ENCODE measurements at regions not wholly inside any gene's neighbourhood (a gene's known extent, or its start where the extent isn't known, plus 50 kb on each side); places are given as distances from the start of the nearest gene placed in this dataset.

GRCh38 chr10:78964274-78964951, 104.4 kb upstream of the ZMIZ1 start:
- H3K9me3 ChIP-seq (ENCODE audit: low read depth, low read length, poor library complexity, severe bottlenecking) = no peaks in the 10 kb centered on the region
- TF ChIP-seq EZH2 (IDR thresholded peaks at IDR 0.05; ENCODE audit: borderline replicate concordance, low read depth, low read length, poor library complexity, severe bottlenecking) (no peak), CTCF (conservative IDR thresholded peaks at IDR 0.05; ENCODE audit: low read depth, low read length) (no peak)
- DNase-seq (ENCODE audit: low spot score) = no peak
- no peak overlapping the region for H3K4me3 ChIP-seq (ENCODE audit: low read depth, low read length, poor library complexity, severe bottlenecking)
- ChIA-PET POLR2A (ENCODE audit: low non-redundant PET) (no interaction called here), CTCF (interaction anchor here (0.6 kb wide), 1 partner anchor 9 kb away, joined by 4 read pairs; no protein-coding TSS in a partner anchor)
- H3K27ac ChIP-seq (ENCODE audit: low read depth, low read length, poor library complexity, severe bottlenecking) = no peak overlapping the region
- no peaks in the 10 kb centered on the region for H3K4me1 ChIP-seq (ENCODE audit: insufficient read depth, low read length, poor library complexity, severe bottlenecking)
- intact Hi-C loops (cut with micrococcal nuclease; ENCODE audit: unreplicated experiment) = no loop called here
- H3K36me3 ChIP-seq (ENCODE audit: insufficient read depth, low read length, poor library complexity, severe bottlenecking) = no peaks in the 10 kb centered on the region
- no TSS peak for BruUV-seq (replicated peaks)
- no peaks in the 10 kb centered on the region for H3K27me3 ChIP-seq (replicated peaks; ENCODE audit: insufficient read depth, low read depth, low read length, poor library complexity)

DNA sequence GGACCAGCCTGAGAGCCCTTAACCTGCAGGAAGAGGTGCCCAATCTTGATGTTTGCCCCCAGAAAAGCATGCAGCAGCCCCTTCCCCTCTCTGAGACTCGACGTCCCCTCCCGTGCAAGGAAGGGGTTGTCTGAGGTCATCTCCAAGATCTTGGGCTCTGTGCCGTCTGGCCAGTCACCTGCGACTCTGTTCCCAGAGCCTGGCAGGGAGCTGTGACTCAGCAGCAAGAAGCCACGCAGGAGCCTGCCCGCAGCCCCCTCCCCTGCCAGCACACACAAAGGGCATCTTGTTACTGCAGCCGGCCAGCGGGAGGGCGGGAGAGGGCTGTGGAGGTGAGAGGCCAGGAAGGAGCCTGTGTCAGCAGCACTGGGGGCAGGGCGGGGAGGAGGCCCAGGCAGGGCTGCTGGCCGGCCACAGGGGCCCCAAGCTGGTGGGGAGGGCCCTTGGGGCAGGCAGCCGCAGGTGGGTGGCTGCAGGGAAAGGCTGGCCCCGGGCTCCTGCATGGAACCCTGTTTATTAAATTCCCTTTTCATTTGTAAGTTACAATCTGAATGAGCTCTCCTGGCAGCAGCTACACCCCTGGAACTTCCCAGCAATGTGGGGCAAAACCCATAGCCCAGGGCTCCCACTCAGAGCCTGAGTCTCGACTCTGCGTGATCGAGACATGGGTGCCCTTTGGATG, 103.7 kb upstream of the ZMIZ1 start:
- intact Hi-C loops (cut with micrococcal nuclease; ENCODE audit: unreplicated experiment) = no loop called here
- H3K27me3 ChIP-seq (replicated peaks; ENCODE audit: insufficient read depth, low read depth, low read length, poor library complexity) = no peaks in the 10 kb centered on the region
- H3K9me3 ChIP-seq (ENCODE audit: low read depth, low read length, poor library complexity, severe bottlenecking) = no peaks in the 10 kb centered on the region
- H3K27ac ChIP-seq (ENCODE audit: low read depth, low read length, poor library complexity, severe bottlenecking) = no peak overlapping the region
- ChIA-PET POLR2A (ENCODE audit: low non-redundant PET) (no interaction called here), CTCF (no interaction called here)
- no peak overlapping the region for H3K4me3 ChIP-seq (ENCODE audit: low read depth, low read length, poor library complexity, severe bottlenecking)
- no peak for DNase-seq (ENCODE audit: low spot score)
- TF ChIP-seq CTCF (conservative IDR thresholded peaks at IDR 0.05; ENCODE audit: low read depth, low read length) (no peak), EZH2 (IDR thresholded peaks at IDR 0.05; ENCODE audit: borderline replicate concordance, low read depth, low read length, poor library complexity, severe bottlenecking) (no peak)
- no peaks in the 10 kb centered on the region for H3K4me1 ChIP-seq (ENCODE audit: insufficient read depth, low read length, poor library complexity, severe bottlenecking)
- BruUV-seq (replicated peaks) = no TSS peak
- H3K36me3 ChIP-seq (ENCODE audit: insufficient read depth, low read length, poor library complexity, severe bottlenecking) = no peaks in the 10 kb centered on the region

DNA sequence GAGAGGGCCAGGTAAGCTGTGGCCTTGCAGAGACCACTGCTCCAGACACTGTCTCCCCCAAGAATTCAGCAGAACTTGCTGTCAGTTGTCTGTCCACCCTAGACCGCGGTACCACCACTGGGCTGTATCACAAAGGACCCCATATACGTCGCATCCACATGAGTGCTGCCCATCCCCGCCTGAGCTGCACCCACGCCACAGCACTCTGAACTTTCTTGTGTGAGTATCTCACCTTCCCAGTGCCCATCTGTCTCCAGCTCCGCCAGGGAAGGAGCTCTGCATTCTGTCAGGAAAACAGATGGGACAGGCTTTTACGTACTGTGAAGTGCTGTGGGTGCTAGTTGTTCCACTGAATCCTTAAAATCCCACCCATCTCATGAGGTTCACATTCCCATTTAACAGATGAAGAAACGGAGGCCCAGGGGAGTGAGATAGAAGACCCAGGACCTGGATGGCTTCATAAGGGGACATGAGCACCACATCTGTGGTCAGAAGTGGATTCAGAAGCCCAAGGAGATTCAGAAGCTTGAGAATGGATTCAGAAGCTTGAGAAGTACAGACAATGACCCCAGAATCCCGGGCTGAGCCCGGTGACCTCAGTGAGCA, 102.5 kb upstream of the ZMIZ1 start:
- no peaks in the 10 kb centered on the region for H3K36me3 ChIP-seq (ENCODE audit: insufficient read depth, low read length, poor library complexity, severe bottlenecking)
- no TSS peak for BruUV-seq (replicated peaks)
- H3K4me1 ChIP-seq (ENCODE audit: insufficient read depth, low read length, poor library complexity, severe bottlenecking) = no peaks in the 10 kb centered on the region
- no peak overlapping the region for H3K4me3 ChIP-seq (ENCODE audit: low read depth, low read length, poor library complexity, severe bottlenecking)
- TF ChIP-seq EZH2 (IDR thresholded peaks at IDR 0.05; ENCODE audit: borderline replicate concordance, low read depth, low read length, poor library complexity, severe bottlenecking) = no peak
- no peak for TF ChIP-seq CTCF (conservative IDR thresholded peaks at IDR 0.05; ENCODE audit: low read depth, low read length)
- DNase-seq (ENCODE audit: low spot score) = no peak
- no peaks in the 10 kb centered on the region for H3K9me3 ChIP-seq (ENCODE audit: low read depth, low read length, poor library complexity, severe bottlenecking)
- intact Hi-C loops (cut with micrococcal nuclease; ENCODE audit: unreplicated experiment) = no loop called here
- ChIA-PET POLR2A (ENCODE audit: low non-redundant PET) (no interaction called here), CTCF (no interaction called here)
- no peak overlapping the region for H3K27ac ChIP-seq (ENCODE audit: low read depth, low read length, poor library complexity, severe bottlenecking)
- no peaks in the 10 kb centered on the region for H3K27me3 ChIP-seq (replicated peaks; ENCODE audit: insufficient read depth, low read depth, low read length, poor library complexity)
